Breast epithelium (tissue), 3 donors: ENCODE measurements at regions not wholly inside any gene's neighbourhood (a gene's known extent, or its start where the extent isn't known, plus 50 kb on each side); places are given as distances from the start of the nearest gene placed in this dataset.

Experiments
- CTCF ChIP-seq, 3 donors: fragments of 450-650 bp; IDR thresholded peaks; one replicate each; pipeline ENCODE4 v1.5.1; 2016 to 2017; ENCODE audit warnings: antibody characterized with exemption in 3 of 3, mild to moderate bottlenecking in 3 of 3, moderate library complexity in 3 of 3
- POLR2AphosphoS5 ChIP-seq, 3 donors: sonication (generic); formaldehyde crosslinking; IDR thresholded peaks; one replicate each; pipeline ENCODE4 v1.6.1; 2017; ENCODE audit warnings: antibody characterized with exemption in 3 of 3

- TF ChIP-seq CTCF (IDR thresholded peaks at IDR 0.05) (no peak), POLR2AphosphoS5 (IDR thresholded peaks at IDR 0.05) (no peak)
These were observed 123.5 kb downstream of the LRRC70 start for GRCh38 chr5:62702126-62702525.
